DOHH2 (cell line): ENCODE measurements at regions not wholly inside any gene's neighbourhood (a gene's known extent, or its start where the extent isn't known, plus 50 kb on each side); places are given as distances from the start of the nearest gene placed in this dataset.

Experiments
- H3F3A ChIP-seq: fragments of 200-600 bp; sonication (generic), shearing (Covaris generic); 2 replicates; pipeline ENCODE4 v1.6.0; 2016; ENCODE audit warnings: antibody characterized with exemption, mild to moderate bottlenecking; ENCODE audit not compliant: control insufficient read depth, insufficient read depth
- H3K27ac ChIP-seq: fragments of 200-600 bp; sonication (generic); 2 replicates; pipeline ENCODE4 v1.5.1; 2014; ENCODE audit warnings: low read depth, mild to moderate bottlenecking, low read length, moderate library complexity
- H3K27me3 ChIP-seq: fragments of 200-600 bp; sonication (generic); 2 replicates; pipeline ENCODE4 v1.6.1; 2014; ENCODE audit warnings: mild to moderate bottlenecking, low read length, mixed read lengths; ENCODE audit not compliant: control insufficient read depth
- H3K36me3 ChIP-seq: fragments of 200-600 bp; sonication (generic); 2 replicates; pipeline ENCODE4 v1.6.1; 2014; ENCODE audit warnings: mild to moderate bottlenecking, low read length, moderate library complexity, mixed read lengths; ENCODE audit not compliant: control insufficient read depth
- H3K4me1 ChIP-seq: fragments of 200-600 bp; sonication (generic); 2 replicates; pipeline ENCODE4 v1.6.1; 2014; ENCODE audit warnings: mild to moderate bottlenecking, low read length, mixed read lengths; ENCODE audit not compliant: control insufficient read depth
- H3K4me2 ChIP-seq: fragments of 200-600 bp; sonication (generic); 2 replicates; pipeline ENCODE4 v1.6.0; 2014; ENCODE audit warnings: mild to moderate bottlenecking, low read length, moderate library complexity
- H3K4me3 ChIP-seq: fragments of 200-600 bp; sonication (generic); 2 replicates; pipeline ENCODE4 v1.5.1; 2014; ENCODE audit warnings: mild to moderate bottlenecking, low read length, mixed read lengths
- H3K79me2 ChIP-seq: fragments of 200-600 bp; sonication (generic); 2 replicates; pipeline ENCODE4 v1.6.1; 2014; ENCODE audit warnings: mild to moderate bottlenecking, low read length, mixed read lengths; ENCODE audit not compliant: control insufficient read depth
- H3K9me2 ChIP-seq: fragments of 200-600 bp; sonication (generic); replicated peaks from 2 replicates; pipeline ENCODE4 v1.6.1; 2014; ENCODE audit warnings: mild to moderate bottlenecking, low read length, mixed read lengths; ENCODE audit not compliant: control insufficient read depth
- H3K9me3 ChIP-seq: fragments of 200-600 bp; sonication (generic); 2 replicates; pipeline ENCODE4 v1.6.1; 2014; ENCODE audit warnings: antibody characterized with exemption, low read length, mixed read lengths; ENCODE audit not compliant: control insufficient read depth, insufficient read depth
- H4K20me1 ChIP-seq: fragments of 200-600 bp; sonication (generic); 2 replicates; pipeline ENCODE4 v1.6.0; 2014; ENCODE audit warnings: low read depth, mild to moderate bottlenecking, antibody characterized with exemption, low read length, moderate library complexity; ENCODE audit not compliant: control insufficient read depth, insufficient read depth
- EZH2phosphoT487 ChIP-seq: fragments of 200-600 bp; sonication (generic); IDR thresholded peaks from 2 replicates; pipeline ENCODE4 v1.6.1; 2017; ENCODE audit warnings: borderline replicate concordance, mild to moderate bottlenecking, antibody characterized with exemption, low read length, moderate library complexity, mixed read lengths
- TF ChIP-seq, protein P1 (sequence below): fragments of 200-600 bp; sonication (generic); IDR thresholded peaks from one replicate; pipeline ENCODE4 v1.5.1; 2014; ENCODE audit warnings: antibody characterized with exemption, mild to moderate bottlenecking, low read depth, low read length; ENCODE audit not compliant: poor library complexity, severe bottlenecking

DNA sequence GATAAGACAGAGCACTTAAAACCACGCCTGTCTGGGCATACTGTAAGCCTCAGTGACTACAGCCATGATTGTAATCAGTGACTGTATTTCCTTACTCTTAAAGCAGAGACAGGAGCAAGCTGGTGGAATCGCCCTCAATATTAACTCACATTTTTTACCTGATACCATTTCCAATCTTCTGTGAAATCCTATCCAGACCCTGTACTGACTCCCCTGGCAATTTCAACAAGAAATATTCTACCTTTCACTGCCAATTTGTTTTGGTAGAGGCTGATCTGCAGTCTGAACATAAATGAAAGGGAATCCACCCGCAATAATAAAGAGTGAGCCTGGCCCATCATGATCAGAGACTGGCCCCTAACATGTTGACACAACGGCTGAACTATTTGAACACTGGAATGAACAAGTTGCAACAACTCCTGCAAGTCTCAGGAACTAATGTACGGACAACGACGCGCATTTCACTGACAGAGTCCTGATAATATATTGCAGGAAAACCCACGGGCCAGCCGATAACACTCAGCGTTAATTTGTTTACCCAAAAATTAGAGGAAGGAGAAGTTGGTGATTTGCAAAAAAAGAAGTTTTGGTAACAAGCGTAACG is 195.5 kb upstream of the BTG1 start:
- Histone ChIP-seq H3K9me3 (no peaks in the 10 kb centered on the region), H3K27ac (no peak overlapping the region), H4K20me1 (no peaks in the 10 kb centered on the region), H3F3A (no peaks in the 10 kb centered on the region), H3K4me2 (peak overlapping the region; percentile 9; the same call in 1 of the 2 replicates), H3K27me3 (no peaks in the 10 kb centered on the region), H3K36me3 (no peaks in the 10 kb centered on the region), H3K4me1 (0 out of 2 replicates have a peak, but pooled peaks cover 4% of the 10 kb centered on the region), H3K9me2 (no peaks in the 10 kb centered on the region), H3K79me2 (no peaks in the 10 kb centered on the region), H3K4me3 (no peak overlapping the region)
- TF ChIP-seq, protein P1, sequence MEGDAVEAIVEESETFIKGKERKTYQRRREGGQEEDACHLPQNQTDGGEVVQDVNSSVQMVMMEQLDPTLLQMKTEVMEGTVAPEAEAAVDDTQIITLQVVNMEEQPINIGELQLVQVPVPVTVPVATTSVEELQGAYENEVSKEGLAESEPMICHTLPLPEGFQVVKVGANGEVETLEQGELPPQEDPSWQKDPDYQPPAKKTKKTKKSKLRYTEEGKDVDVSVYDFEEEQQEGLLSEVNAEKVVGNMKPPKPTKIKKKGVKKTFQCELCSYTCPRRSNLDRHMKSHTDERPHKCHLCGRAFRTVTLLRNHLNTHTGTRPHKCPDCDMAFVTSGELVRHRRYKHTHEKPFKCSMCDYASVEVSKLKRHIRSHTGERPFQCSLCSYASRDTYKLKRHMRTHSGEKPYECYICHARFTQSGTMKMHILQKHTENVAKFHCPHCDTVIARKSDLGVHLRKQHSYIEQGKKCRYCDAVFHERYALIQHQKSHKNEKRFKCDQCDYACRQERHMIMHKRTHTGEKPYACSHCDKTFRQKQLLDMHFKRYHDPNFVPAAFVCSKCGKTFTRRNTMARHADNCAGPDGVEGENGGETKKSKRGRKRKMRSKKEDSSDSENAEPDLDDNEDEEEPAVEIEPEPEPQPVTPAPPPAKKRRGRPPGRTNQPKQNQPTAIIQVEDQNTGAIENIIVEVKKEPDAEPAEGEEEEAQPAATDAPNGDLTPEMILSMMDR: no peak
- no peak for TF ChIP-seq EZH2phosphoT487

DNA sequence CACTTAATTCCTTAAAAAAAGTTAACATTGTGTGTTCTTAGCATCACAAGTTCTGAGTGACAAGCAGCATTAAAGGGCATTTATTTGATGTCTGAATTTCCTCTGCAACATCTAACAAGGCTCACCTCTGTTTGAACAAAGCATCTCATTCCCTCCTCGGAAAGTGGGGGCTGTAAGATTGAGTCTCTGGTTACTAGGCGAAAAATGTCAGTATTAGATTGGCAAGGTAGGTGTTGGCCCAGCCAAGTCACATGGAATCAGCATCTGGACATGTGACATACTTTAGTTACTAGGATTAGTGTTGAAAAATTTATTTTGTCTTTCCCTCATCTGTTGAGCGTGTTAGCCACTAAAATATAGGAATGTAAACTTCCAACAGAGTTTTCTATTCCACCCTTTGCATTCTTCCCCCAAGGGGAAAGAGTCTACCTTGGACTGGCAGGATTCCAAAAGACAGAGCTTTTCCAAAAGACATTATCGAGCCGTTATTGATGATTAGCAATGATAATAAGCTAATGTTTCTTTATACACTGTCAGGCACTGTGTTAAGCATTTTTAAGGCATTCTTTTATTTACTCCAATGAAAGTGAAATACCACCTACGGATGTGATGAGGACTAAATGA is 194.9 kb upstream of the BTG1 start:
- Histone ChIP-seq H4K20me1 (no peaks in the 10 kb centered on the region), H3K4me3 (no peak overlapping the region), H3K36me3 (no peaks in the 10 kb centered on the region), H3K79me2 (no peaks in the 10 kb centered on the region), H3K4me1 (0 out of 2 replicates have a peak, but pooled peaks cover 4% of the 10 kb centered on the region), H3K9me3 (no peaks in the 10 kb centered on the region), H3K4me2 (no peak overlapping the region), H3K27me3 (no peaks in the 10 kb centered on the region), H3F3A (no peaks in the 10 kb centered on the region), H3K9me2 (no peaks in the 10 kb centered on the region), H3K27ac (no peak overlapping the region)
- TF ChIP-seq, protein P1: no peak
- no peak for TF ChIP-seq EZH2phosphoT487

DNA sequence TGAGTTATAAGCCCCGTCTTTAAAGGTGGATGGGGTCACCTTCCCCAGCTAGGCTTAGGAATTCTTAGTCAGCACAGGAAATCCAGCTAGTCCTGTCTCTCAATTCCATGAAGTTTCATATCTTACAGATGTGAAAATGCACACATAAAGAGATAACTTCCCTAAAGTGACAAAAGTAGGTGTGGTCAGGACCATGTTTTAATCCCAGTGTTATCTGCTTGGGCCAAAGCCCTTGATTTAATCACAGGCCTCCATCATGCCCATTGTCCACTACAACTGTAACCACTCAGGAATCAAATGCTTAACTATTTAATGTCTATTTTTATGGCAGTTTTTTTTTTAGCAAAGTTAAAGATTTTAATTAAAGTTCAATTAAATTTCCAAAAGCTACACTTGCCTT is 194.4 kb upstream of the BTG1 start:
- Histone ChIP-seq H3K9me2 (no peaks in the 10 kb centered on the region), H3F3A (no peaks in the 10 kb centered on the region), H3K36me3 (no peaks in the 10 kb centered on the region), H3K27ac (no peak overlapping the region), H3K27me3 (no peaks in the 10 kb centered on the region), H3K9me3 (no peaks in the 10 kb centered on the region), H3K79me2 (no peaks in the 10 kb centered on the region), H3K4me3 (no peak overlapping the region), H3K4me2 (no peak overlapping the region), H4K20me1 (no peaks in the 10 kb centered on the region), H3K4me1 (0 out of 2 replicates have a peak, but pooled peaks cover 4% of the 10 kb centered on the region)
- TF ChIP-seq EZH2phosphoT487: no peak
- TF ChIP-seq, protein P1: no peak
